Uterus (tissue), 3 donors: ENCODE measurements at regions not wholly inside any gene's neighbourhood (a gene's known extent, or its start where the extent isn't known, plus 50 kb on each side); places are given as distances from the start of the nearest gene placed in this dataset.

Experiments used
- DNase-seq, 2 donors: peaks; one replicate each; pipeline ENCODE4 v3.0.0-alpha.2; 2019 to 2020
- H3K27ac ChIP-seq, 2 donors: fragments of 200-600 bp; sonication (generic); 1 replicate in 1 of 2; 2 replicates in 1 of 2; pipeline ENCODE4 v1.5.1; 2016 to 2018
- H3K27me3 ChIP-seq, 2 donors: fragments of 200-600 bp; sonication (generic); one replicate each; pipeline ENCODE4 v1.5.1; 2018 to 2019; ENCODE audit warnings: control low read depth in 1 of 2
- H3K36me3 ChIP-seq, 2 donors: fragments of 200-600 bp; sonication (generic); one replicate each; pipeline ENCODE4 v1.5.1; 2019; ENCODE audit warnings: control low read depth in 1 of 2
- H3K4me1 ChIP-seq, 2 donors: fragments of 200-600 bp; sonication (generic); one replicate each; pipeline ENCODE4 v1.5.1; 2018 to 2019; ENCODE audit warnings: control low read depth in 1 of 2
- H3K4me3 ChIP-seq, 2 donors: fragments of 200-600 bp; sonication (generic); 1 replicate in 1 of 2; 2 replicates in 1 of 2; pipeline ENCODE4 v1.5.1; 2018 to 2019; ENCODE audit warnings: mild to moderate bottlenecking in 1 of 2
- H3K9me3 ChIP-seq, 2 donors: fragments of 200-600 bp; sonication (generic); one replicate each; pipeline ENCODE4 v1.5.1; 2019; ENCODE audit warnings: control low read depth in 1 of 2
- POLR2A ChIP-seq, 2 donors: fragments of 450-650 bp; IDR thresholded peaks; one replicate each; pipeline ENCODE4 v1.6.1; 2016; ENCODE audit warnings: antibody characterized with exemption in 2 of 2, mild to moderate bottlenecking in 1 of 2, moderate library complexity in 1 of 2
- intact Hi-C: fragments of 100-400 bp; cut with DNase I; formaldehyde crosslinking; loops from one replicate; pipeline ENCODE4 v1.15.1; 2023; ENCODE audit warnings: low total_unique reads
- TF ChIP-seq, protein P1 (sequence below), 4 experiments: fragments of 200-600 bp in 2 of 4; fragments of 450-650 bp in 2 of 4; sonication (generic) in 2 of 4; IDR thresholded peaks; one replicate each; pipeline ENCODE4 v1.5.1; 2016 to 2019; ENCODE audit warnings: antibody characterized with exemption in 4 of 4, mild to moderate bottlenecking in 2 of 4, moderate library complexity in 1 of 4
- donor health status: DM: yes; HTN: yes; CAD: no.

DNA sequence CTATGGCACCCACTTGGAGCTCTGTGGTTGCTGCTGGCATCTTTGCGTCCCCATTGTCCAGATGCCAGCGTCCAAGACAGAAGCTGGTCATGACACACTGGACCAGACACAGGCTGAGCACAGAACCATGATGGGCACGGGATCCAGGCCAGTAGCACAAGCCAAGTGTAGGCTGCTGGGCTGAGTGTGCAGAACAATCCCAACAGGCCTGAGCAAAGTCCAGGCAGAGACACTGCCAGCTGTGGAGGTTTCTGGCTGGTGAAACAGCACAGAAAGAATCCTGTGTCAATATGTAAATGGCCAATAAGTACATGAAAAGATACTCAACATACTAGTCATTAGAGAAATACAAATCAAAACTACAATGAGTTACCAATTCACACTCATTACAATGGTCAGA lies 705.4 kb downstream of the METTL4 start:
- Histone ChIP-seq H3K9me3 (no peaks in the 10 kb centered on the region), H3K36me3 (no peaks in the 10 kb centered on the region), H3K4me1 (no peaks in the 10 kb centered on the region), H3K4me3 (no peak overlapping the region), H3K27me3 (no peaks in the 10 kb centered on the region), H3K27ac (no peak overlapping the region)
- no peak for DNase-seq
- no peak for TF ChIP-seq POLR2A (IDR thresholded peaks at IDR 0.05)
- TF ChIP-seq, protein P1, sequence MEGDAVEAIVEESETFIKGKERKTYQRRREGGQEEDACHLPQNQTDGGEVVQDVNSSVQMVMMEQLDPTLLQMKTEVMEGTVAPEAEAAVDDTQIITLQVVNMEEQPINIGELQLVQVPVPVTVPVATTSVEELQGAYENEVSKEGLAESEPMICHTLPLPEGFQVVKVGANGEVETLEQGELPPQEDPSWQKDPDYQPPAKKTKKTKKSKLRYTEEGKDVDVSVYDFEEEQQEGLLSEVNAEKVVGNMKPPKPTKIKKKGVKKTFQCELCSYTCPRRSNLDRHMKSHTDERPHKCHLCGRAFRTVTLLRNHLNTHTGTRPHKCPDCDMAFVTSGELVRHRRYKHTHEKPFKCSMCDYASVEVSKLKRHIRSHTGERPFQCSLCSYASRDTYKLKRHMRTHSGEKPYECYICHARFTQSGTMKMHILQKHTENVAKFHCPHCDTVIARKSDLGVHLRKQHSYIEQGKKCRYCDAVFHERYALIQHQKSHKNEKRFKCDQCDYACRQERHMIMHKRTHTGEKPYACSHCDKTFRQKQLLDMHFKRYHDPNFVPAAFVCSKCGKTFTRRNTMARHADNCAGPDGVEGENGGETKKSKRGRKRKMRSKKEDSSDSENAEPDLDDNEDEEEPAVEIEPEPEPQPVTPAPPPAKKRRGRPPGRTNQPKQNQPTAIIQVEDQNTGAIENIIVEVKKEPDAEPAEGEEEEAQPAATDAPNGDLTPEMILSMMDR (IDR thresholded peaks at IDR 0.05) = no peak
- intact Hi-C loops = no loop called here

DNA sequence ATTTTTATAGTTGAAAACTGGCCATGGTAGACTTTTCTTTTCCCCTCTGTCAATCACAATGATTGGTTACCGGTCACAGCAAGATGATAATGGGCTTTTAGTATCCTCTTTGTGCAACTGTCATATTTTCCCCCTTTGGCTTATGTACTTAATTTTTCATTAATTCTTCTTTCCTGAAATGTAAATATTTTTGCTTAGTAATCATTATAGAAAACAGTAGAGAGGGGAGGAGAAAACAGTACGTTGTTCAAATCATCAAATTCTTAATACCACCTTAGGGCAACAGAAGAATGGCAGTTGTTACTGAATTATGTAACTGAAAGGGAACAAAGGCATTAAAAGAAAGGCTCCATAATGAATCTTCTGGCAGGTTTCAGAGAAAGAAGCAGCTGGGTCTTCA lies 699.0 kb downstream of the METTL4 start:
- DNase-seq = no peak
- no peaks in the 10 kb centered on the region for H3K27me3 ChIP-seq
- intact Hi-C loops = no loop called here
- no peak overlapping the region for H3K27ac ChIP-seq
- H3K36me3 ChIP-seq = no peaks in the 10 kb centered on the region
- H3K9me3 ChIP-seq = no peaks in the 10 kb centered on the region
- H3K4me3 ChIP-seq = no peak overlapping the region
- no peak for TF ChIP-seq POLR2A (IDR thresholded peaks at IDR 0.05)
- TF ChIP-seq, protein P1 (IDR thresholded peaks at IDR 0.05) = no peak
- no peaks in the 10 kb centered on the region for H3K4me1 ChIP-seq

DNA sequence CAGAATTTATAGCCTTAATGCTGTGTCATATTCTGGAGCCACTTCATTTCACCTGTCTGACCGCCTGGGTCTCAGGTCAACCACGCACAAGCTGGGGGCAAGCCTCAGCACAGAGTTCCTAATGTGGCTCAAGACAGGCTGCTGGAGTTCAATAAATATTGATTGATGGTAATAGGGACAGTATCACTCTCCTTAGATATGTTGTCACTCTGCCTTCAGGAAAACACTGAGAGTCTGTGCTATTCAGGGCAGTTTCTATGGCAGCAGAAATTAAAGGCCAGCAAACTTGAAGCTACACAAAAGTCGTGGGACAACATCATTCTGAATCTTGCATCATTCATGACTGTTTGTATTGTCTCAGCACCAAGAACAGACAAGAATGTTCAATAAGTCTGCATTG lies 696.1 kb downstream of the METTL4 start:
- intact Hi-C loops = no loop called here
- no peak for DNase-seq
- no peak overlapping the region for H3K4me3 ChIP-seq
- H3K4me1 ChIP-seq = no peaks in the 10 kb centered on the region
- no peaks in the 10 kb centered on the region for H3K27me3 ChIP-seq
- H3K36me3 ChIP-seq = no peaks in the 10 kb centered on the region
- no peak overlapping the region for H3K27ac ChIP-seq
- no peaks in the 10 kb centered on the region for H3K9me3 ChIP-seq
- no peak for TF ChIP-seq POLR2A (IDR thresholded peaks at IDR 0.05)
- TF ChIP-seq, protein P1 (IDR thresholded peaks at IDR 0.05) = no peak

DNA sequence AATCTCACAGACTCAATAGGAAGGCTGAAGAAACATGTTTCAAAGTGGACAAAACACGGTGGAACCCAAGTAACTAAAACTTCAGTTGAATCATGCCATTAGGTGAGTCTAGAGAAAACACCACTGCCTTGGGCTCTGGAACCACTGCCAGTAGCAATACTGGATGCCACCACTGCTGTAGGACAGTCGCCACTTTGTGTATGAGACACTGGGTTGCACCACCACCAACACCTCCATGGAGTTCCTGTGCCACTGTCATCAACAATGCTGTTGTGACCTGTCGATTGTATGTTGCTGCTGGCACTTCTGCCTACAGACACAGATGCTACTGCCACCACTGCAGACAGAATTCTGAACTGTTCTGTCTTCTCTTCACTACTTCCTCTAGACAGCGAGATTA lies 686.7 kb downstream of the METTL4 start:
- no peak overlapping the region for H3K27ac ChIP-seq
- TF ChIP-seq, protein P1 (IDR thresholded peaks at IDR 0.05) = no peak
- TF ChIP-seq POLR2A (IDR thresholded peaks at IDR 0.05) = no peak
- H3K4me3 ChIP-seq = no peak overlapping the region
- H3K4me1 ChIP-seq = no peaks in the 10 kb centered on the region
- DNase-seq = no peak
- no peaks in the 10 kb centered on the region for H3K27me3 ChIP-seq
- no peaks in the 10 kb centered on the region for H3K36me3 ChIP-seq
- H3K9me3 ChIP-seq = no peaks in the 10 kb centered on the region
- intact Hi-C loops = no loop called here

DNA sequence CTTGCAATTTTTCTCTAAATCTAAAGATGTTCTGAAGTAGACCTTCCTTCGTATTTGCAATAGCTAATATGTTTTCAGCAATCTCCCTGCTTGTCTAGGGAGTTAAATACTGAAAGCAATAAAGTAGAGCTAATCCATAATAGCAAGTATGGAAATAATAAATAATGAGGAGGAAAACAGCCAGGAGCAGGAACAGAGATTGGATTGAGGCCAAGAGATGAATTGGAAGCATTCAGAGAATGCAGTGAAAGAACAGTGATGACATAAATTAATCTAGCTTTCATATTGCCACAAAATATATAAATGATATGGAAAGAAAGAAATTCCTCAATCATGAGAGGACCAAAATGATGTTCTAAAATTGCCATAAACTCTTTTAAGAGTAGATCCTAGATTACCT lies 679.7 kb downstream of the METTL4 start:
- Histone ChIP-seq H3K27me3 (no peaks in the 10 kb centered on the region), H3K36me3 (no peaks in the 10 kb centered on the region), H3K27ac (no peak overlapping the region), H3K4me3 (no peak overlapping the region), H3K4me1 (no peaks in the 10 kb centered on the region), H3K9me3 (no peaks in the 10 kb centered on the region)
- no peak for TF ChIP-seq POLR2A (IDR thresholded peaks at IDR 0.05)
- TF ChIP-seq, protein P1 (IDR thresholded peaks at IDR 0.05) = no peak
- intact Hi-C loops = no loop called here
- no peak for DNase-seq
